IMR-90 (cell line): ENCODE measurements at regions not wholly inside any gene's neighbourhood (a gene's known extent, or its start where the extent isn't known, plus 50 kb on each side); places are given as distances from the start of the nearest gene placed in this dataset.

Experiments
- BHLHE40 ChIP-seq: fragments of 150-350 bp; IDR thresholded peaks from 2 replicates; pipeline ENCODE4 v1.6.1; 2016; ENCODE audit warnings: mild to moderate bottlenecking, low read depth, low read length
- CEBPB ChIP-seq: IDR thresholded peaks from 2 replicates; pipeline ENCODE4 v1.6.1; 2012; ENCODE audit warnings: low read depth, low read length, improper control_type of control experiment
- CHD1 ChIP-seq: IDR thresholded peaks from 2 replicates; pipeline ENCODE4 v1.6.1; 2012; ENCODE audit warnings: low read depth, low read length, improper control_type of control experiment
- MAFK ChIP-seq: IDR thresholded peaks from 2 replicates; pipeline ENCODE4 v1.6.1; 2012; ENCODE audit warnings: low read depth, low read length, improper control_type of control experiment
- MAZ ChIP-seq: IDR thresholded peaks from 2 replicates; pipeline ENCODE4 v1.6.1; 2012; ENCODE audit warnings: low read depth, mild to moderate bottlenecking, low read length, improper control_type of control experiment, moderate library complexity, borderline replicate concordance
- MXI1 ChIP-seq: IDR thresholded peaks from 2 replicates; pipeline ENCODE4 v1.6.1; 2012; ENCODE audit warnings: low read depth, mild to moderate bottlenecking, low read length, moderate library complexity, borderline replicate concordance
- POLR2A ChIP-seq: IDR thresholded peaks from 2 replicates; pipeline ENCODE4 v1.6.1; 2012; ENCODE audit warnings: mild to moderate bottlenecking, low read depth, low read length
- RAD21 ChIP-seq: IDR thresholded peaks from 2 replicates; pipeline ENCODE4 v1.6.1; 2012; ENCODE audit warnings: low read length, improper control_type of control experiment
- RCOR1 ChIP-seq: IDR thresholded peaks from 2 replicates; pipeline ENCODE4 v1.6.1; 2012; ENCODE audit warnings: mild to moderate bottlenecking, low read length, improper control_type of control experiment; ENCODE audit not compliant: insufficient replicate concordance
- RFX5 ChIP-seq: IDR thresholded peaks from 2 replicates; pipeline ENCODE4 v1.8.0; 2012; ENCODE audit warnings: low read depth, mild to moderate bottlenecking, low read length, moderate library complexity
- SMC3 ChIP-seq: fragments of 150-350 bp; IDR thresholded peaks from 2 replicates; pipeline ENCODE4 v1.6.1; 2016; ENCODE audit warnings: low read depth, mild to moderate bottlenecking, antibody characterized with exemption, low read length, moderate library complexity
- TF ChIP-seq, protein P1 (sequence below): conservative IDR thresholded peaks from 2 replicates; pipeline ENCODE4 v1.5.1; 2012; ENCODE audit warnings: mild to moderate bottlenecking, low read depth, low read length, improper control_type of control experiment
- TF ChIP-seq, protein P2 (sequence below): fragments of 150-350 bp; IDR thresholded peaks from 2 replicates; pipeline ENCODE4 v1.6.1; 2016; ENCODE audit warnings: low read depth, mild to moderate bottlenecking, low read length, moderate library complexity, borderline replicate concordance
- TF ChIP-seq, protein P3 (sequence below): fragments of 150-350 bp; IDR thresholded peaks from 2 replicates; pipeline ENCODE4 v1.6.1; 2017; ENCODE audit warnings: mild to moderate bottlenecking, antibody characterized with exemption, low read length, low read depth

DNA sequence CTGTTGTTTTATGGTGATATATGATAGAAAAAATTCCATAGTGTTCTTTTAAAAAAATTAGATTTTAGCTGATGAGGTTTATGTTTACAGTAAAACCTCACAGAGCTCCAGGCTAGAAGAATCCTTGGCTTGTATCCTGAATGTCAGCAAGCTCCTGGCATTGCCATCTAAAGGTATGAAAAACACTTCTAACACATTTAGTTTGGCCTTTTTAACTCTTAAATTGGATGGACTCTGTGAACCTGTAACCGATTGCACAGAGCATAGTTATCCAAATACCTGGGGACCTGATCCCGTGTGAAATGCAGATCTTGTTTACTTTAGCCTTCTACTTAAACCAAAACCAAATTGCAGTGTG, 241.1 kb upstream of the DCN start:
- TF ChIP-seq, protein P1, sequence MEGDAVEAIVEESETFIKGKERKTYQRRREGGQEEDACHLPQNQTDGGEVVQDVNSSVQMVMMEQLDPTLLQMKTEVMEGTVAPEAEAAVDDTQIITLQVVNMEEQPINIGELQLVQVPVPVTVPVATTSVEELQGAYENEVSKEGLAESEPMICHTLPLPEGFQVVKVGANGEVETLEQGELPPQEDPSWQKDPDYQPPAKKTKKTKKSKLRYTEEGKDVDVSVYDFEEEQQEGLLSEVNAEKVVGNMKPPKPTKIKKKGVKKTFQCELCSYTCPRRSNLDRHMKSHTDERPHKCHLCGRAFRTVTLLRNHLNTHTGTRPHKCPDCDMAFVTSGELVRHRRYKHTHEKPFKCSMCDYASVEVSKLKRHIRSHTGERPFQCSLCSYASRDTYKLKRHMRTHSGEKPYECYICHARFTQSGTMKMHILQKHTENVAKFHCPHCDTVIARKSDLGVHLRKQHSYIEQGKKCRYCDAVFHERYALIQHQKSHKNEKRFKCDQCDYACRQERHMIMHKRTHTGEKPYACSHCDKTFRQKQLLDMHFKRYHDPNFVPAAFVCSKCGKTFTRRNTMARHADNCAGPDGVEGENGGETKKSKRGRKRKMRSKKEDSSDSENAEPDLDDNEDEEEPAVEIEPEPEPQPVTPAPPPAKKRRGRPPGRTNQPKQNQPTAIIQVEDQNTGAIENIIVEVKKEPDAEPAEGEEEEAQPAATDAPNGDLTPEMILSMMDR, result no peak
- TF ChIP-seq SMC3 (no peak), POLR2A (no peak), RFX5 (no peak), RAD21 (no peak), CEBPB (no peak), MAZ (no peak), RCOR1 (no peak), CHD1 (no peak), MXI1 (no peak), BHLHE40 (no peak), MAFK (no peak)
- TF ChIP-seq, protein P2, sequence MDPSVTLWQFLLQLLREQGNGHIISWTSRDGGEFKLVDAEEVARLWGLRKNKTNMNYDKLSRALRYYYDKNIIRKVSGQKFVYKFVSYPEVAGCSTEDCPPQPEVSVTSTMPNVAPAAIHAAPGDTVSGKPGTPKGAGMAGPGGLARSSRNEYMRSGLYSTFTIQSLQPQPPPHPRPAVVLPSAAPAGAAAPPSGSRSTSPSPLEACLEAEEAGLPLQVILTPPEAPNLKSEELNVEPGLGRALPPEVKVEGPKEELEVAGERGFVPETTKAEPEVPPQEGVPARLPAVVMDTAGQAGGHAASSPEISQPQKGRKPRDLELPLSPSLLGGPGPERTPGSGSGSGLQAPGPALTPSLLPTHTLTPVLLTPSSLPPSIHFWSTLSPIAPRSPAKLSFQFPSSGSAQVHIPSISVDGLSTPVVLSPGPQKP, result no peak
- TF ChIP-seq, protein P3, sequence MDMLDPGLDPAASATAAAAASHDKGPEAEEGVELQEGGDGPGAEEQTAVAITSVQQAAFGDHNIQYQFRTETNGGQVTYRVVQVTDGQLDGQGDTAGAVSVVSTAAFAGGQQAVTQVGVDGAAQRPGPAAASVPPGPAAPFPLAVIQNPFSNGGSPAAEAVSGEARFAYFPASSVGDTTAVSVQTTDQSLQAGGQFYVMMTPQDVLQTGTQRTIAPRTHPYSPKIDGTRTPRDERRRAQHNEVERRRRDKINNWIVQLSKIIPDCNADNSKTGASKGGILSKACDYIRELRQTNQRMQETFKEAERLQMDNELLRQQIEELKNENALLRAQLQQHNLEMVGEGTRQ, result no peak
